ENCODE measurements at regions not wholly inside any gene's neighbourhood (a gene's known extent, or its start where the extent isn't known, plus 50 kb on each side); places are given as distances from the start of the nearest gene placed in this dataset.
A peak's percentile ranks its signal among the peaks of the same experiment; 100 is the strongest.
"Not testable (repeated sequence)": the region's sequence is repeated elsewhere in the genome, so short reads cannot be mapped to it uniquely, and the experiment has no call there.

- DNase-seq (ENCODE audit: low read depth in 1 of 2, low spot score in 1 of 2) (peak; percentile 24 to 35), ATAC-seq (peak; percentile 30 to 64; a peak in 3 of 6 replicates), FAIRE-seq (no peak)
- CTCF ChIA-PET = interaction anchor here (1.5 kb wide), 1 partner anchor 12 kb away, joined by 4 read pairs; no protein-coding TSS in a partner anchor
- 43% methylated on average over 7 of the region's 7 CpGs for WGBS (ENCODE audit: missing lambda C conversion rate)
- H3K4me1 ChIP-seq = no peaks in the 10 kb centered on the region
- TF ChIP-seq ELK1 (IDR thresholded peaks at IDR 0.05; ENCODE audit: low read depth, low read length) (no peak), CBX8 (IDR thresholded peaks at IDR 0.05) (no peak)
- TF ChIP-seq, protein P1, sequence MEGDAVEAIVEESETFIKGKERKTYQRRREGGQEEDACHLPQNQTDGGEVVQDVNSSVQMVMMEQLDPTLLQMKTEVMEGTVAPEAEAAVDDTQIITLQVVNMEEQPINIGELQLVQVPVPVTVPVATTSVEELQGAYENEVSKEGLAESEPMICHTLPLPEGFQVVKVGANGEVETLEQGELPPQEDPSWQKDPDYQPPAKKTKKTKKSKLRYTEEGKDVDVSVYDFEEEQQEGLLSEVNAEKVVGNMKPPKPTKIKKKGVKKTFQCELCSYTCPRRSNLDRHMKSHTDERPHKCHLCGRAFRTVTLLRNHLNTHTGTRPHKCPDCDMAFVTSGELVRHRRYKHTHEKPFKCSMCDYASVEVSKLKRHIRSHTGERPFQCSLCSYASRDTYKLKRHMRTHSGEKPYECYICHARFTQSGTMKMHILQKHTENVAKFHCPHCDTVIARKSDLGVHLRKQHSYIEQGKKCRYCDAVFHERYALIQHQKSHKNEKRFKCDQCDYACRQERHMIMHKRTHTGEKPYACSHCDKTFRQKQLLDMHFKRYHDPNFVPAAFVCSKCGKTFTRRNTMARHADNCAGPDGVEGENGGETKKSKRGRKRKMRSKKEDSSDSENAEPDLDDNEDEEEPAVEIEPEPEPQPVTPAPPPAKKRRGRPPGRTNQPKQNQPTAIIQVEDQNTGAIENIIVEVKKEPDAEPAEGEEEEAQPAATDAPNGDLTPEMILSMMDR (IDR thresholded peaks at IDR 0.05) = 0 out of 3 replicates have a peak, but pooled peaks have one; percentile 18
- H3K27ac ChIP-seq = no peak overlapping the region
- H3K9me3 ChIP-seq = no peaks in the 10 kb centered on the region
- H3K4me2 ChIP-seq = no peak overlapping the region
- POLR2A ChIA-PET = no interaction called here
- no peak overlapping the region for H3K4me3 ChIP-seq
Observed at GRCh38 chr14:53399057-53399456, 245.9 kb upstream of the DDHD1 start.

DNA sequence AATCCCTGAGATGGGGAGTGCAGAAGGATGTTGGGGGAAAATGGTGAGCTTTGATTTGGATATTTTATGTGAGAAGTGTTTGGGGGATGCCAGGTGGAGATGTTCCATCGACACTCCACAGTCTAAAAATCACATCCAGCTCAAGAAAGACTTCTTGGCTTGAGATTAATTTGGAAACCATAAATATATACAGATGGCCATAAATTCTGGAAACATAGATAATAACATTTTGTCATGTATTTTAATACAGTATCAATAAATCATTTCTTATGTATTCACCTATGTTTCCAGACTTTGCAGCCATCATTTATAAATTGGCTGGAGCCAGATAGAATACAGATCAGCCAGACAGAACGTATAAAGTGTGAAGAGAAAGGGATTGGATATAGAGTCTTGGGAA is 245.5 kb upstream of the DDHD1 start:
- WGBS (ENCODE audit: missing lambda C conversion rate) = 40% methylated on average over 2 of the region's 2 CpGs

GRCh38 chr14:53395267-53395666 is 242.1 kb upstream of the DDHD1 start:
- POLR2A ChIA-PET; H3K4me3 ChIP-seq; H3K4me1 ChIP-seq; FAIRE-seq; H3K9me3 ChIP-seq; ATAC-seq; H3K4me2 ChIP-seq; H3K27ac ChIP-seq; CTCF ChIA-PET; DNase-seq (ENCODE audit: low read depth in 1 of 2, low spot score in 1 of 2): not testable (repeated sequence)
- WGBS (ENCODE audit: missing lambda C conversion rate) = 58% methylated on average over 4 of the region's 4 CpGs

More for the DNA sequence above, 245.5 kb upstream of the DDHD1 start:
- Histone ChIP-seq H3K27ac (no peak overlapping the region), H3K4me3 (no peak overlapping the region), H3K9me3 (no peaks in the 10 kb centered on the region), H3K4me1 (no peaks in the 10 kb centered on the region), H3K4me2 (no peak overlapping the region)
- ChIA-PET CTCF (interaction anchor here (1.0 to 1.5 kb wide), 2 partner anchors 10 to 12 kb away, joined by 3 to 4 read pairs; no protein-coding TSS in a partner anchor), POLR2A (no interaction called here)
- ATAC-seq = no peak
- DNase-seq (ENCODE audit: low read depth in 1 of 2, low spot score in 1 of 2) = no peak
- no peak for FAIRE-seq
- TF ChIP-seq EHMT2 (IDR thresholded peaks at IDR 0.05; ENCODE audit: low read depth) = no peak
- no peak for TF ChIP-seq GATA3 (IDR thresholded peaks at IDR 0.05; ENCODE audit: borderline replicate concordance)
- no peak for TF ChIP-seq RCOR1 (IDR thresholded peaks at IDR 0.05; ENCODE audit: low read depth, low read length)
- TF ChIP-seq, protein P2, sequence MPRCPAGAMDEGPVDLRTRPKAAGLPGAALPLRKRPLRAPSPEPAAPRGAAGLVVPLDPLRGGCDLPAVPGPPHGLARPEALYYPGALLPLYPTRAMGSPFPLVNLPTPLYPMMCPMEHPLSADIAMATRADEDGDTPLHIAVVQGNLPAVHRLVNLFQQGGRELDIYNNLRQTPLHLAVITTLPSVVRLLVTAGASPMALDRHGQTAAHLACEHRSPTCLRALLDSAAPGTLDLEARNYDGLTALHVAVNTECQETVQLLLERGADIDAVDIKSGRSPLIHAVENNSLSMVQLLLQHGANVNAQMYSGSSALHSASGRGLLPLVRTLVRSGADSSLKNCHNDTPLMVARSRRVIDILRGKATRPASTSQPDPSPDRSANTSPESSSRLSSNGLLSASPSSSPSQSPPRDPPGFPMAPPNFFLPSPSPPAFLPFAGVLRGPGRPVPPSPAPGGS (IDR thresholded peaks at IDR 0.05) = no peak
- no peak for TF ChIP-seq ZNF302 (CRISPR knock-in tag; IDR thresholded peaks at IDR 0.05)
- no peak for TF ChIP-seq ESRRA (IDR thresholded peaks at IDR 0.05; ENCODE audit: borderline replicate concordance, low read length)
- TF ChIP-seq MAFK (IDR thresholded peaks at IDR 0.05; ENCODE audit: partially characterized antibody) = no peak
- TF ChIP-seq RARB (CRISPR knock-in tag; IDR thresholded peaks at IDR 0.05) = no peak
- TF ChIP-seq ATOH8 (CRISPR knock-in tag; IDR thresholded peaks at IDR 0.05; ENCODE audit: low read depth) = no peak
- no peak for TF ChIP-seq TP53 (CRISPR knock-in tag; IDR thresholded peaks at IDR 0.05)
- TF ChIP-seq, protein P3, sequence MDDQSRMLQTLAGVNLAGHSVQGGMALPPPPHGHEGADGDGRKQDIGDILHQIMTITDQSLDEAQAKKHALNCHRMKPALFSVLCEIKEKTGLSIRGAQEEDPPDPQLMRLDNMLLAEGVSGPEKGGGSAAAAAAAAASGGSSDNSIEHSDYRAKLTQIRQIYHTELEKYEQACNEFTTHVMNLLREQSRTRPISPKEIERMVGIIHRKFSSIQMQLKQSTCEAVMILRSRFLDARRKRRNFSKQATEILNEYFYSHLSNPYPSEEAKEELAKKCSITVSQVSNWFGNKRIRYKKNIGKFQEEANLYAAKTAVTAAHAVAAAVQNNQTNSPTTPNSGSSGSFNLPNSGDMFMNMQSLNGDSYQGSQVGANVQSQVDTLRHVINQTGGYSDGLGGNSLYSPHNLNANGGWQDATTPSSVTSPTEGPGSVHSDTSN (IDR thresholded peaks at IDR 0.05) = no peak
- no peak for TF ChIP-seq CHD2 (IDR thresholded peaks at IDR 0.05; ENCODE audit: low read length, partially characterized antibody)

Data from A549 (cell line).